K562 (cell line): ENCODE measurements at regions not wholly inside any gene's neighbourhood (a gene's known extent, or its start where the extent isn't known, plus 50 kb on each side); places are given as distances from the start of the nearest gene placed in this dataset.

Source experiments
- ATAC-seq: fragments of 200-7000 bp; cut with Tn5 transposase; 3 replicates; pipeline ENCODE4 v1.9.1; 2020; ENCODE audit warnings: moderate library complexity
- BruUV-seq: library from RNA; stranded (reverse); fragments of 400-500 nt; replicated peaks from 2 replicates; lab custom pipeline; 2021; lab: Mats Ljungman, UMichigan
- CTCF ChIA-PET: fragments of 300-600 bp; formaldehyde crosslinking; extraction: SDS; loops from one replicate; lab custom pipeline; 2021; ENCODE audit warnings: low intra/inter-chr PET ratio; lab: Yijun Ruan, JAX
- POLR2A ChIA-PET: fragments of 300-600, 350-650 bp; sonication (Branson Sonifier 250); formaldehyde crosslinking; extraction: SDS; loops from one replicate; lab custom pipeline; 2021; ENCODE audit warnings: antibody characterized with exemption, inconsistent platforms; lab: Yijun Ruan, JAX
- DNase-seq, 4 experiments: peaks; one replicate each; pipeline versions ENCODE4 v3.0.0 to v3.0.0-alpha.2; 2011 to 2018; ENCODE audit warnings: low spot score in 3 of 4, mixed read lengths in 3 of 4; ENCODE audit errors: extremely low read depth in 1 of 4
- FAIRE-seq: peaks from 2 replicates; lab custom pipeline; 2011; peaks lifted over from hg19 to GRCh38; lab: Jason Lieb, UNC
- H2AFZ ChIP-seq: 2 replicates; pipeline ENCODE4 v1.6.0; 2011; ENCODE audit warnings: low read depth, low read length, control low read depth, inconsistent platforms
- H3K27ac ChIP-seq: fragments of 200-600 bp; 3 replicates; pipeline ENCODE4 v1.8.0; 2011; ENCODE audit warnings: low read depth, mild to moderate bottlenecking, control low read depth, inconsistent platforms, low read length, moderate library complexity, mixed read lengths; ENCODE audit errors: extremely low read depth
- H3K27me3 ChIP-seq, 2 experiments: fragments of 300-600 bp in 1 of 2; 2 replicates in 1 of 2; 3 replicates in 1 of 2; pipeline versions ENCODE4 v1.6.0 to v1.8.0; 2011; ENCODE audit warnings: inconsistent platforms in 2 of 2, low read length in 2 of 2, mild to moderate bottlenecking in 1 of 2, mixed read lengths in 1 of 2, moderate library complexity in 1 of 2; ENCODE audit not compliant: control insufficient read depth in 2 of 2, insufficient read depth in 2 of 2
- H3K36me3 ChIP-seq: fragments of 300-600 bp; 3 replicates; pipeline ENCODE4 v1.8.0; 2011; ENCODE audit warnings: mild to moderate bottlenecking, low read length, inconsistent platforms; ENCODE audit not compliant: control insufficient read depth, insufficient read depth
- H3K4me1 ChIP-seq, 2 experiments: fragments of 200-600 bp in 1 of 2; replicated peaks in 1 of 2; 2 replicates in 1 of 2; 3 replicates in 1 of 2; pipeline versions ENCODE4 v1.5.1 to v1.8.0; 2011; ENCODE audit warnings: inconsistent platforms in 2 of 2, low read length in 2 of 2, mild to moderate bottlenecking in 1 of 2, mixed read lengths in 1 of 2, moderate library complexity in 1 of 2; ENCODE audit not compliant: control insufficient read depth in 2 of 2, insufficient read depth in 2 of 2
- H3K4me2 ChIP-seq: 2 replicates; pipeline ENCODE4 v1.6.1; 2011; ENCODE audit warnings: low read length, control low read depth, inconsistent platforms, mixed read lengths; ENCODE audit not compliant: insufficient read depth
- H3K4me3 ChIP-seq: fragments of 200-600 bp; sonication (generic), shearing (Covaris generic); 2 replicates; pipeline ENCODE4 v1.5.1; 2016; ENCODE audit warnings: control low read depth, inconsistent platforms
- H3K79me2 ChIP-seq: fragments of 200-600 bp; 3 replicates; pipeline ENCODE4 v1.8.0; 2011; ENCODE audit warnings: low read length, inconsistent platforms; ENCODE audit not compliant: control insufficient read depth, insufficient read depth
- H3K9ac ChIP-seq, 2 experiments: 2 replicates each; pipeline versions ENCODE4 v1.6.0 to v1.6.1; 2011; ENCODE audit warnings: low read depth in 2 of 2, low read length in 2 of 2, control low read depth in 1 of 2, inconsistent platforms in 1 of 2, mild to moderate bottlenecking in 1 of 2, mixed read lengths in 1 of 2; ENCODE audit not compliant: insufficient read depth in 1 of 2
- H3K9me1 ChIP-seq: one replicate; pipeline ENCODE4 v1.6.0; 2011; ENCODE audit warnings: inconsistent platforms, mild to moderate bottlenecking, low read length, moderate library complexity; ENCODE audit not compliant: control insufficient read depth, insufficient read depth
- H3K9me3 ChIP-seq: replicated peaks from 2 replicates; pipeline ENCODE4 v1.5.1; 2011; ENCODE audit warnings: low read depth, low read length, inconsistent platforms; ENCODE audit not compliant: control insufficient read depth, insufficient read depth
- H4K20me1 ChIP-seq: replicated peaks from 2 replicates; pipeline ENCODE4 v1.6.1; 2011; ENCODE audit warnings: low read length, inconsistent platforms, mixed read lengths; ENCODE audit not compliant: control insufficient read depth, insufficient read depth
- ARID1B ChIP-seq: fragments of 450-650 bp; IDR thresholded peaks from 2 replicates; pipeline ENCODE4 v1.6.1; 2016; ENCODE audit warnings: antibody characterized with exemption, mild to moderate bottlenecking, inconsistent platforms
- ELF4 ChIP-seq: fragments of 450-650 bp; formaldehyde crosslinking; IDR thresholded peaks from 2 replicates; pipeline ENCODE4 v1.4.0; 2022; ENCODE audit warnings: missing genetic modification characterization
- HBP1 ChIP-seq: fragments of 450-650 bp; formaldehyde crosslinking; IDR thresholded peaks from 2 replicates; pipeline ENCODE4 v1.4.0; 2022; ENCODE audit warnings: missing genetic modification characterization
- JUND ChIP-seq, 2 experiments: IDR thresholded peaks; 2 replicates in 1 of 2; 3 replicates in 1 of 2; pipeline ENCODE4 v1.6.1; 2011; ENCODE audit warnings: borderline replicate concordance in 2 of 2, low read depth in 2 of 2, low read length in 2 of 2, improper control_type of control experiment in 1 of 2, missing biosample characterization in 1 of 2, missing genetic modification characterization in 1 of 2, missing genetic modification reagents in 1 of 2
- KDM4B ChIP-seq, 2 experiments: fragments of 450-650 bp in 1 of 2; sonication (generic) in 1 of 2; IDR thresholded peaks; 2 replicates each; pipeline ENCODE4 v1.6.1; 2016 to 2017; ENCODE audit warnings: borderline replicate concordance in 2 of 2, antibody characterized with exemption in 1 of 2, low read depth in 1 of 2, mild to moderate bottlenecking in 1 of 2
- PML ChIP-seq: IDR thresholded peaks from 2 replicates; pipeline ENCODE4 v1.6.1; 2012; ENCODE audit warnings: low read length, inconsistent platforms
- RNF2 ChIP-seq: sonication (generic); IDR thresholded peaks from 2 replicates; pipeline ENCODE4 v1.6.1; 2016
- TBP ChIP-seq: optimal IDR thresholded peaks from 2 replicates; pipeline ENCODE3; 2011; ENCODE audit warnings: low read depth, low read length, improper control_type of control experiment
- TCF7L2 ChIP-seq: fragments of 150-350 bp; IDR thresholded peaks from 2 replicates; pipeline ENCODE4 v1.6.1; 2016; ENCODE audit warnings: low read depth, mild to moderate bottlenecking, low read length, moderate library complexity
- TEAD4 ChIP-seq, 2 experiments: sonication (generic) in 1 of 2; formaldehyde crosslinking in 1 of 2; IDR thresholded peaks; 2 replicates each; pipeline versions ENCODE4 v1.6.1 to v1.8.0; 2012 to 2022; ENCODE audit warnings: borderline replicate concordance in 1 of 2, inconsistent platforms in 1 of 2, low read length in 1 of 2, mild to moderate bottlenecking in 1 of 2, missing genetic modification reagents in 1 of 2
- WGBS: fragments of 100-300 bp; shearing (Covaris generic); methylation state at CpG from one replicate; pipeline ENCODE4 v1.1.6; 2016; ENCODE audit warnings: low coverage, mixed read lengths; ENCODE audit not compliant: insufficient coverage; ENCODE audit errors: missing lambda C conversion rate; 5-methylcytosine and 5-hydroxymethylcytosine counted together
- in situ Hi-C: fragments of 300-500 bp; cut with MboI; formaldehyde crosslinking; loops from 4 replicates; pipeline ENCODE4 v1.15.0; 2018; ENCODE audit warnings: inconsistent platforms, mixed read lengths
- intact Hi-C: fragments of 100-400 bp; cut with micrococcal nuclease; formaldehyde crosslinking; loops from 2 replicates; pipeline ENCODE4 v1.14.2; 2022

GRCh38 chr7:121515630-121516401, 119.7 kb upstream of the FAM3C start:
- in situ Hi-C loops (no loop called here), intact Hi-C loops (no loop called here)
- 3% methylated on average over 7 of the region's 7 CpGs for WGBS
- Histone ChIP-seq H3K9me3 (no peaks in the 10 kb centered on the region), H3K4me3 (no peak overlapping the region), H3K9ac (no peak overlapping the region), H3K79me2 (no peaks in the 10 kb centered on the region), H3K27ac (no peak overlapping the region), H4K20me1 (no peaks in the 10 kb centered on the region), H3K36me3 (no peaks in the 10 kb centered on the region), H3K4me1 (no peaks in the 10 kb centered on the region; a peak in 1 of 5 replicates), H3K27me3 (no peaks in the 10 kb centered on the region), H2AFZ (no peak overlapping the region), H3K9me1 (no peaks in the 10 kb centered on the region), H3K4me2 (no peak overlapping the region)
- ChIA-PET POLR2A (no interaction called here), CTCF (no interaction called here)
- BruUV-seq, result no TSS peak
- FAIRE-seq, result no peak
- no peak for ATAC-seq
- no peak for DNase-seq
- no peak for TF ChIP-seq PML
- TF ChIP-seq RNF2, result no peak
- TF ChIP-seq ELF4 (CRISPR knock-in tag), result peak; percentile 50; the same call in 1 of the 2 replicates
- no peak for TF ChIP-seq KDM4B (IDR thresholded peaks at IDR 0.05; ENCODE audit: borderline replicate concordance in 2 of 2, low read depth in 1 of 2)
- TF ChIP-seq HBP1 (CRISPR knock-in tag), result peak; percentile 97
- TF ChIP-seq TBP, result peak; percentile 46
- TF ChIP-seq ARID1B, result 0 out of 2 replicates have a peak, but pooled peaks have one; percentile 10
- no peak for TF ChIP-seq TCF7L2
- peak; percentile 44; the same call in 1 of the 2 replicates for TF ChIP-seq TEAD4 (IDR thresholded peaks at IDR 0.05; ENCODE audit: low read length)
- no peak for TF ChIP-seq TEAD4 (CRISPR knock-in tag; IDR thresholded peaks at IDR 0.05; ENCODE audit: borderline replicate concordance)
- TF ChIP-seq JUND (IDR thresholded peaks at IDR 0.05; ENCODE audit: borderline replicate concordance, low read depth, low read length), result no peak
- TF ChIP-seq JUND (tag; IDR thresholded peaks at IDR 0.05; ENCODE audit: borderline replicate concordance, low read depth, low read length), result no peak
